Activated CD8-positive, alpha-beta T cell treated with anti-CD3 and anti-CD28 coated beads for 36 hours (primary cell): ENCODE measurements at regions not wholly inside any gene's neighbourhood (a gene's known extent, or its start where the extent isn't known, plus 50 kb on each side); places are given as distances from the start of the nearest gene placed in this dataset.

Experiments
- ATAC-seq: fragments of 200-7000 bp; cut with Tn5 transposase; one replicate; pipeline ENCODE4 v1.10.0; 2021; ENCODE audit warnings: mild to moderate bottlenecking, moderate library complexity
- CTCF ChIA-PET: fragments of 350-600 bp; sonication (Branson Sonifier 250); formaldehyde crosslinking; loops from one replicate; lab custom pipeline; 2021; ENCODE audit warnings: antibody characterized with exemption; lab: Charles Lee
- POLR2A ChIA-PET: fragments of 350-600 bp; sonication (Branson Sonifier 250); formaldehyde crosslinking; loops from one replicate; lab custom pipeline; 2021; ENCODE audit warnings: antibody characterized with exemption; lab: Charles Lee
- DNase-seq: peaks from one replicate; pipeline ENCODE4 v3.0.0-alpha.2; 2020
- H3K27ac Mint-ChIP-seq: one replicate; pipeline ENCODE4 v1.8.0; 2021; ENCODE audit warnings: mild to moderate bottlenecking, mixed read lengths
- H3K27me3 Mint-ChIP-seq: one replicate; pipeline ENCODE4 v1.8.0; 2021; ENCODE audit warnings: mixed read lengths
- H3K36me3 Mint-ChIP-seq: one replicate; pipeline ENCODE4 v1.8.0; 2021; ENCODE audit warnings: low read depth, mixed read lengths
- H3K4me1 Mint-ChIP-seq: one replicate; pipeline ENCODE4 v1.8.0; 2021; ENCODE audit warnings: low read depth, mixed read lengths
- H3K4me3 Mint-ChIP-seq: one replicate; pipeline ENCODE4 v1.8.0; 2021; ENCODE audit warnings: mild to moderate bottlenecking, moderate library complexity, mixed read lengths
- H3K9me3 Mint-ChIP-seq: one replicate; pipeline ENCODE4 v1.8.0; 2021; ENCODE audit warnings: mixed read lengths
- CTCF ChIP-seq: fragments of 200-600 bp; IDR thresholded peaks from one replicate; pipeline ENCODE4 v1.8.0; 2022; ENCODE audit warnings: antibody characterized with exemption, mild to moderate bottlenecking
- intact Hi-C: fragments of 100-400 bp; cut with micrococcal nuclease; formaldehyde crosslinking; loops from one replicate; pipeline ENCODE4 v1.10.0; 2022

- DNase-seq, result no peak
- ChIA-PET POLR2A (no interaction called here), CTCF (no interaction called here)
- H3K4me1 Mint-ChIP-seq, result no peaks in the 10 kb centered on the region
- H3K36me3 Mint-ChIP-seq, result no peaks in the 10 kb centered on the region
- ATAC-seq, result no peak
- intact Hi-C loops, result no loop called here
- H3K27ac Mint-ChIP-seq, result no peak overlapping the region
- peaks cover 1% of the 10 kb centered on the region for H3K9me3 Mint-ChIP-seq
- no peaks in the 10 kb centered on the region for H3K27me3 Mint-ChIP-seq
- no peak for TF ChIP-seq CTCF
- no peak overlapping the region for H3K4me3 Mint-ChIP-seq
These were observed 383.7 kb upstream of the IRAK1BP1 start for GRCh38 chr6:78483553-78484197.

- Mint-ChIP-seq H3K36me3 (no peaks in the 10 kb centered on the region), H3K4me3 (no peak overlapping the region), H3K9me3 (no peaks in the 10 kb centered on the region), H3K27ac (no peak overlapping the region), H3K4me1 (no peaks in the 10 kb centered on the region), H3K27me3 (no peaks in the 10 kb centered on the region)
- ChIA-PET POLR2A (no interaction called here), CTCF (no interaction called here)
- ATAC-seq, result no peak
- intact Hi-C loops, result no loop called here
- no peak for TF ChIP-seq CTCF
- DNase-seq, result no peak
These were observed 382.9 kb upstream of the IRAK1BP1 start for GRCh38 chr6:78484198-78485064.

- ChIA-PET POLR2A (no interaction called here), CTCF (no interaction called here)
- no peaks in the 10 kb centered on the region for H3K27me3 Mint-ChIP-seq
- no peak for TF ChIP-seq CTCF
- H3K4me1 Mint-ChIP-seq, result no peaks in the 10 kb centered on the region
- intact Hi-C loops, result no loop called here
- H3K4me3 Mint-ChIP-seq, result no peak overlapping the region
- H3K9me3 Mint-ChIP-seq, result no peaks in the 10 kb centered on the region
- no peak for ATAC-seq
- no peaks in the 10 kb centered on the region for H3K36me3 Mint-ChIP-seq
- no peak for DNase-seq
- no peak overlapping the region for H3K27ac Mint-ChIP-seq
These were observed 379.9 kb upstream of the IRAK1BP1 start for GRCh38 chr6:78487401-78487800.

- DNase-seq (no peak), ATAC-seq (no peak)
- ChIA-PET POLR2A (no interaction called here), CTCF (no interaction called here)
- Mint-ChIP-seq H3K36me3 (no peaks in the 10 kb centered on the region), H3K27ac (no peak overlapping the region), H3K4me1 (no peaks in the 10 kb centered on the region), H3K9me3 (no peaks in the 10 kb centered on the region), H3K4me3 (no peak overlapping the region), H3K27me3 (no peaks in the 10 kb centered on the region)
- intact Hi-C loops, result no loop called here
- TF ChIP-seq CTCF, result no peak
These were observed 377.5 kb upstream of the IRAK1BP1 start for GRCh38 chr6:78489874-78490273.

GRCh38 chr6:78492351-78493017 is 374.9 kb upstream of the IRAK1BP1 start:
- DNase-seq, result no peak
- CTCF ChIA-PET, result no interaction called here
- no peaks in the 10 kb centered on the region for H3K27me3 Mint-ChIP-seq
- intact Hi-C loops, result no loop called here
- no peaks in the 10 kb centered on the region for H3K4me1 Mint-ChIP-seq
- POLR2A ChIA-PET, result no interaction called here
- H3K9me3 Mint-ChIP-seq, result no peaks in the 10 kb centered on the region
- no peak for ATAC-seq
- TF ChIP-seq CTCF, result no peak
- H3K36me3 Mint-ChIP-seq, result no peaks in the 10 kb centered on the region
- H3K4me3 Mint-ChIP-seq, result no peak overlapping the region
- H3K27ac Mint-ChIP-seq, result no peak overlapping the region
